ENCODE measurements at regions not wholly inside any gene's neighbourhood (a gene's known extent, or its start where the extent isn't known, plus 50 kb on each side); places are given as distances from the start of the nearest gene placed in this dataset.

- Mint-ChIP-seq H3K4me1 (ENCODE audit: low read depth, unreplicated experiment) (no peaks in the 10 kb centered on the region), H3K9me3 (ENCODE audit: unreplicated experiment) (no peaks in the 10 kb centered on the region), H3K4me3 (ENCODE audit: unreplicated experiment) (no peak overlapping the region), H3K27me3 (ENCODE audit: insufficient read depth, unreplicated experiment) (peaks cover 3% of the 10 kb centered on the region), H3K36me3 (ENCODE audit: insufficient read depth, unreplicated experiment) (no peaks in the 10 kb centered on the region), H3K27ac (ENCODE audit: unreplicated experiment) (no peak overlapping the region)
- H3K4me3 ChIP-seq (ENCODE audit: low read depth, low read length) = no peak overlapping the region
- intact Hi-C loops (cut with micrococcal nuclease; ENCODE audit: unreplicated experiment) = no loop called here
- ChIA-PET POLR2A (no interaction called here), CTCF (no interaction called here)
- H3K27me3 ChIP-seq (replicated peaks; ENCODE audit: control insufficient read depth, insufficient read depth, low read length) = no peaks in the 10 kb centered on the region
- no peaks in the 10 kb centered on the region for H3K4me1 ChIP-seq
- no peak for TF ChIP-seq CTCF (IDR thresholded peaks at IDR 0.05; ENCODE audit: insufficient read depth in 1 of 2, low read depth in 1 of 2, low read length in 1 of 2, severe bottlenecking in 1 of 2, unreplicated experiment in 1 of 2)
- H3K36me3 ChIP-seq (ENCODE audit: control insufficient read depth, insufficient read depth, low read length) = no peaks in the 10 kb centered on the region
- DNase-seq = no peak
- H3K9me3 ChIP-seq = no peaks in the 10 kb centered on the region
- BruUV-seq (replicated peaks) = no TSS peak
Measured at GRCh38 chr4:163249042-163249441, 82.4 kb upstream of the NAF1 start.

DNA sequence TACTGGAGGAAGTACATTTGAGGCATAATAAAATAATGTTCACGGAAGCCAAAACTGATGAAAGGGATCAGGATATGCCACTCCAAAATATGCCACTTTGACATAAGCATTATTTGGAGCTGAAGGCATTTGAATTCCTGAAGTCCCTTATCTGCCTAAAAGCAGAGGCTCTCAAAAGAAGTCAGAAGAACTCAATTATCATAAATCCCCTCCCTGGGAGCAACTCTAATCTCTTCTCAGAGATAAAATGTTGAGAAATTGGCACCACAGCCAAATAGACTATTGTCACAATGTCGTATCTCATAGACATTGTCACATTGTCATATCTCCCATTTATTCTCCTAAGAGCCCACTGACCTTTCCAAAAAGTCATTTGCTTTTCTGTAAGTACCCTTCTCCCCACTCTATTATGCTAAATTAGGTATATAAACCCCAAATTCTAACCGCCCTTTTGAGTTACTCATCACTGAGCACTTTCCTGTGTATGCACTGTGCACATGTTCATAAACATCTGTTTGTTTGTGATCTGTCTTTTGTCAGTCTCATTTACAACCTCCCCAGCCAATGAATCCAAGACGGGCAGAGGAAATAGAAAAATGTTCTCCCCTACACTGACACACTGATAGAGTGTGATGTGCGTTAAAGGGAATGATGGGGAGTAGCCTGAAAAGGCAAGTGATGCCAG lies 78.5 kb upstream of the NAF1 start:
- POLR2A ChIA-PET = no interaction called here
- no peak for DNase-seq
- H3K36me3 Mint-ChIP-seq (ENCODE audit: insufficient read depth, unreplicated experiment) = no peaks in the 10 kb centered on the region
- no peak for TF ChIP-seq CTCF (IDR thresholded peaks at IDR 0.05; ENCODE audit: insufficient read depth in 1 of 2, low read depth in 1 of 2, low read length in 1 of 2, severe bottlenecking in 1 of 2, unreplicated experiment in 1 of 2)
- intact Hi-C loops (cut with micrococcal nuclease; ENCODE audit: unreplicated experiment) = no loop called here
- CTCF ChIA-PET = no interaction called here
- Histone ChIP-seq H3K4me1 (no peaks in the 10 kb centered on the region), H3K36me3 (ENCODE audit: control insufficient read depth, insufficient read depth, low read length) (no peaks in the 10 kb centered on the region), H3K4me3 (ENCODE audit: low read depth, low read length) (no peak overlapping the region), H3K9me3 (no peaks in the 10 kb centered on the region), H3K27me3 (replicated peaks; ENCODE audit: control insufficient read depth, insufficient read depth, low read length) (no peaks in the 10 kb centered on the region)
- H3K4me1 Mint-ChIP-seq (ENCODE audit: low read depth, unreplicated experiment) = peaks cover 6% of the 10 kb centered on the region
- H3K27ac Mint-ChIP-seq (ENCODE audit: unreplicated experiment) = no peak overlapping the region
- no peaks in the 10 kb centered on the region for H3K9me3 Mint-ChIP-seq (ENCODE audit: unreplicated experiment)
- no TSS peak for BruUV-seq (replicated peaks)
- H3K4me3 Mint-ChIP-seq (ENCODE audit: unreplicated experiment) = no peak overlapping the region
- H3K27me3 Mint-ChIP-seq (ENCODE audit: insufficient read depth, unreplicated experiment) = peaks cover 6% of the 10 kb centered on the region

DNA sequence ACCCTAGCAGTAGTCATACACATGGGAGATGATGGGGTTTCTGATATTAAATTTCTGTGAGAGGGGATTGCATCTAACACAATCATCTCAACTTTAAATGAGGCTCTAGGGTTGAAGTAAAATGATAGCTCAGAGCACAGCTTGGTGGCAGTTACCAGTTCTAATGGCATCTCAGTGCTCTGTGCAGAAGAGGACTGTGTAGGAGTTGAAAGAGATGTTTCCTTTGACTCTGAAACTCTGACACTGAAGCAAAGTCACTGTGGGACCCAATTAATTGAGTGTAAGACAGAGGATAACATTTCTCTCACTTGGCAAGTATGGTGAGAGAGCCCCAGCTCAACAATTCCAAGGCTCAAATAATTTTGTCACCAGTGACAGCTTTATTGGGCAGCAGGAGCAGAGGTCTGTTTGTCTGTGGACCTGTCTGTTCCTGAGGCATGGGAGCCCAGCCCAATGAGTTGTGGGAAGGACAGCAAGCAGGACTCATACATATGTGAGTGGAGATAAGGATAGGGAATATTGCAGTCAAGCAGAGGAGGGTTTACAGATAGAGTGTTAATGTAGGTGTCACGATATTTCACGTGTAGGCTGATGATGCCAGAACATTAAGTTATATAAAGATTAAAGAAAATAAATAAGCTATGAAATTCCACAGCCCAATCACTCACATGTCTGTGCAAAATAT lies 76.7 kb upstream of the NAF1 start:
- Histone ChIP-seq H3K27me3 (replicated peaks; ENCODE audit: control insufficient read depth, insufficient read depth, low read length) (no peaks in the 10 kb centered on the region), H3K9me3 (no peaks in the 10 kb centered on the region), H3K4me3 (ENCODE audit: low read depth, low read length) (no peak overlapping the region), H3K36me3 (ENCODE audit: control insufficient read depth, insufficient read depth, low read length) (no peaks in the 10 kb centered on the region), H3K4me1 (no peaks in the 10 kb centered on the region)
- Mint-ChIP-seq H3K4me1 (ENCODE audit: low read depth, unreplicated experiment) (peaks cover 6% of the 10 kb centered on the region), H3K4me3 (ENCODE audit: unreplicated experiment) (no peak overlapping the region), H3K36me3 (ENCODE audit: insufficient read depth, unreplicated experiment) (no peaks in the 10 kb centered on the region), H3K9me3 (ENCODE audit: unreplicated experiment) (no peaks in the 10 kb centered on the region), H3K27ac (ENCODE audit: unreplicated experiment) (no peak overlapping the region), H3K27me3 (ENCODE audit: insufficient read depth, unreplicated experiment) (peaks cover 6% of the 10 kb centered on the region)
- no peak for TF ChIP-seq CTCF (IDR thresholded peaks at IDR 0.05; ENCODE audit: insufficient read depth in 1 of 2, low read depth in 1 of 2, low read length in 1 of 2, severe bottlenecking in 1 of 2, unreplicated experiment in 1 of 2)
- DNase-seq = no peak
- BruUV-seq (replicated peaks) = no TSS peak
- POLR2A ChIA-PET = no interaction called here
- CTCF ChIA-PET = no interaction called here
- intact Hi-C loops (cut with micrococcal nuclease; ENCODE audit: unreplicated experiment) = no loop called here

Measured in Caco-2 (cell line).